ENCODE measurements at regions not wholly inside any gene's neighbourhood (a gene's known extent, or its start where the extent isn't known, plus 50 kb on each side); places are given as distances from the start of the nearest gene placed in this dataset.
"Not testable (repeated sequence)": the region's sequence is repeated elsewhere in the genome, so short reads cannot be mapped to it uniquely, and the experiment has no call there.

DNA sequence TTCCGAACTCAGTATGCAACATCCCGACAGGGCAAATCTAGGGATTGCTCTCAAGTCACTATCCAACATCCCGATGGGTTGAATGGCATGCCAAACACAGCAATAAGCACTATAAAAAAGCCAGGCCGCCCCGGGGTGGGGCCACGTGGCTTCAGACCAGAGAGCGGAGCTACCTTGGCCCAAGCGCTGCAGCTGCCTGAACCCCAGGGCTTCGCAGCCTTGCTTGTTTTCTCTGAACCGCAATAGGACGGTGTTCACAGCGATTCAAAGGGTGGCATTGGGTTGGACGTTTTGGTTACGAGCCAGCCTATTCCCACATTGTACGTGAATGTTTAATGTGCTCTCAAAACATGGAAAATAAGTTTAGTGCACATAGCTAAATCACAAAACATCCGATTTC, 161.0 kb downstream of the SYT15 start:
- TF ChIP-seq, protein P1, sequence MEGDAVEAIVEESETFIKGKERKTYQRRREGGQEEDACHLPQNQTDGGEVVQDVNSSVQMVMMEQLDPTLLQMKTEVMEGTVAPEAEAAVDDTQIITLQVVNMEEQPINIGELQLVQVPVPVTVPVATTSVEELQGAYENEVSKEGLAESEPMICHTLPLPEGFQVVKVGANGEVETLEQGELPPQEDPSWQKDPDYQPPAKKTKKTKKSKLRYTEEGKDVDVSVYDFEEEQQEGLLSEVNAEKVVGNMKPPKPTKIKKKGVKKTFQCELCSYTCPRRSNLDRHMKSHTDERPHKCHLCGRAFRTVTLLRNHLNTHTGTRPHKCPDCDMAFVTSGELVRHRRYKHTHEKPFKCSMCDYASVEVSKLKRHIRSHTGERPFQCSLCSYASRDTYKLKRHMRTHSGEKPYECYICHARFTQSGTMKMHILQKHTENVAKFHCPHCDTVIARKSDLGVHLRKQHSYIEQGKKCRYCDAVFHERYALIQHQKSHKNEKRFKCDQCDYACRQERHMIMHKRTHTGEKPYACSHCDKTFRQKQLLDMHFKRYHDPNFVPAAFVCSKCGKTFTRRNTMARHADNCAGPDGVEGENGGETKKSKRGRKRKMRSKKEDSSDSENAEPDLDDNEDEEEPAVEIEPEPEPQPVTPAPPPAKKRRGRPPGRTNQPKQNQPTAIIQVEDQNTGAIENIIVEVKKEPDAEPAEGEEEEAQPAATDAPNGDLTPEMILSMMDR (IDR thresholded peaks at IDR 0.05; ENCODE audit: poor library complexity, severe bottlenecking): not testable (repeated sequence)
- not testable (repeated sequence) for TF ChIP-seq EZH2 (IDR thresholded peaks at IDR 0.05; ENCODE audit: borderline replicate concordance, insufficient read depth, low read length, poor library complexity, severe bottlenecking); RAD21 (conservative IDR thresholded peaks at IDR 0.05); MXI1 (conservative IDR thresholded peaks at IDR 0.05; ENCODE audit: poor library complexity, severe bottlenecking)
- TF ChIP-seq, protein P2, sequence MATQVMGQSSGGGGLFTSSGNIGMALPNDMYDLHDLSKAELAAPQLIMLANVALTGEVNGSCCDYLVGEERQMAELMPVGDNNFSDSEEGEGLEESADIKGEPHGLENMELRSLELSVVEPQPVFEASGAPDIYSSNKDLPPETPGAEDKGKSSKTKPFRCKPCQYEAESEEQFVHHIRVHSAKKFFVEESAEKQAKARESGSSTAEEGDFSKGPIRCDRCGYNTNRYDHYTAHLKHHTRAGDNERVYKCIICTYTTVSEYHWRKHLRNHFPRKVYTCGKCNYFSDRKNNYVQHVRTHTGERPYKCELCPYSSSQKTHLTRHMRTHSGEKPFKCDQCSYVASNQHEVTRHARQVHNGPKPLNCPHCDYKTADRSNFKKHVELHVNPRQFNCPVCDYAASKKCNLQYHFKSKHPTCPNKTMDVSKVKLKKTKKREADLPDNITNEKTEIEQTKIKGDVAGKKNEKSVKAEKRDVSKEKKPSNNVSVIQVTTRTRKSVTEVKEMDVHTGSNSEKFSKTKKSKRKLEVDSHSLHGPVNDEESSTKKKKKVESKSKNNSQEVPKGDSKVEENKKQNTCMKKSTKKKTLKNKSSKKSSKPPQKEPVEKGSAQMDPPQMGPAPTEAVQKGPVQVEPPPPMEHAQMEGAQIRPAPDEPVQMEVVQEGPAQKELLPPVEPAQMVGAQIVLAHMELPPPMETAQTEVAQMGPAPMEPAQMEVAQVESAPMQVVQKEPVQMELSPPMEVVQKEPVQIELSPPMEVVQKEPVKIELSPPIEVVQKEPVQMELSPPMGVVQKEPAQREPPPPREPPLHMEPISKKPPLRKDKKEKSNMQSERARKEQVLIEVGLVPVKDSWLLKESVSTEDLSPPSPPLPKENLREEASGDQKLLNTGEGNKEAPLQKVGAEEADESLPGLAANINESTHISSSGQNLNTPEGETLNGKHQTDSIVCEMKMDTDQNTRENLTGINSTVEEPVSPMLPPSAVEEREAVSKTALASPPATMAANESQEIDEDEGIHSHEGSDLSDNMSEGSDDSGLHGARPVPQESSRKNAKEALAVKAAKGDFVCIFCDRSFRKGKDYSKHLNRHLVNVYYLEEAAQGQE (IDR thresholded peaks at IDR 0.05; ENCODE audit: borderline replicate concordance): not testable (repeated sequence)
